IMR-90 (cell line): ENCODE measurements at regions not wholly inside any gene's neighbourhood (a gene's known extent, or its start where the extent isn't known, plus 50 kb on each side); places are given as distances from the start of the nearest gene placed in this dataset.

Experiments used
- ATAC-seq: fragments of 200-7000 bp; cut with Tn5 transposase; 2 replicates; pipeline ENCODE4 v1.9.1; 2020; ENCODE audit warnings: low read depth, mild to moderate bottlenecking, moderate library complexity
- BruUV-seq: library from RNA; stranded (reverse); fragments of 400-500 nt; replicated peaks from 2 replicates; lab custom pipeline; 2021; lab: Mats Ljungman, UMichigan
- CTCF ChIA-PET: fragments of 300-600 bp; formaldehyde crosslinking; extraction: SDS; loops from one replicate; lab custom pipeline; 2021; ENCODE audit warnings: antibody characterized with exemption; lab: Yijun Ruan, JAX
- POLR2A ChIA-PET: fragments of 300-600 bp; sonication (Branson Sonifier 250); formaldehyde crosslinking; loops from one replicate; lab custom pipeline; 2022; ENCODE audit warnings: antibody characterized with exemption; ENCODE audit not compliant: unreplicated experiment; lab: Charles Lee
- DNase-seq: peaks from one replicate; pipeline ENCODE4 v3.0.0; 2013
- H2AFZ ChIP-seq: replicated peaks from 2 replicates; pipeline ENCODE3; 2013; ENCODE audit warnings: low read length, mild to moderate bottlenecking; ENCODE audit not compliant: poor library complexity
- H2AK5ac ChIP-seq: 2 replicates; pipeline ENCODE4 v1.6.1; 2013; ENCODE audit warnings: low read depth, low read length, inconsistent platforms
- H2AK9ac ChIP-seq: replicated peaks from 2 replicates; pipeline ENCODE3; 2013; ENCODE audit warnings: mild to moderate bottlenecking, low read depth, low read length, moderate library complexity; ENCODE audit not compliant: poor library complexity
- H2BK120ac ChIP-seq: 2 replicates; pipeline ENCODE4 v1.6.1; 2013; ENCODE audit warnings: low read depth, low read length, inconsistent platforms
- H2BK15ac ChIP-seq: 3 replicates; pipeline ENCODE4 v1.6.1; 2013; ENCODE audit warnings: low read depth, low read length, inconsistent platforms
- H2BK20ac ChIP-seq: 2 replicates; pipeline ENCODE4 v1.6.1; 2013; ENCODE audit warnings: low read depth, mild to moderate bottlenecking, inconsistent platforms, low read length, moderate library complexity
- H2BK5ac ChIP-seq: 2 replicates; pipeline ENCODE4 v1.6.1; 2013; ENCODE audit warnings: mild to moderate bottlenecking, low read depth, low read length, inconsistent platforms; ENCODE audit not compliant: poor library complexity, severe bottlenecking
- H3K14ac ChIP-seq: replicated peaks from 2 replicates; pipeline ENCODE4 v1.6.1; 2013; ENCODE audit warnings: low read depth, low read length, inconsistent platforms
- H3K18ac ChIP-seq: 2 replicates; pipeline ENCODE4 v1.6.1; 2013; ENCODE audit warnings: low read depth, low read length, control low read depth
- H3K23ac ChIP-seq: 2 replicates; pipeline ENCODE4 v1.6.1; 2013; ENCODE audit warnings: low read depth, low read length, inconsistent platforms
- H3K27ac ChIP-seq: 2 replicates; pipeline ENCODE4 v1.5.1; 2013; ENCODE audit warnings: mild to moderate bottlenecking, control low read depth, low read length; ENCODE audit not compliant: insufficient read depth
- H3K27me3 ChIP-seq: 2 replicates; pipeline ENCODE4 v1.6.1; 2013; ENCODE audit warnings: low read length; ENCODE audit not compliant: control insufficient read depth, insufficient read depth
- H3K36me3 ChIP-seq: 2 replicates; pipeline ENCODE4 v1.6.1; 2013; ENCODE audit warnings: low read length, mixed read lengths; ENCODE audit not compliant: control insufficient read depth, insufficient read depth
- H3K4ac ChIP-seq: 2 replicates; pipeline ENCODE4 v1.6.1; 2013; ENCODE audit warnings: low read depth, low read length, inconsistent platforms
- H3K4me1 ChIP-seq: 2 replicates; pipeline ENCODE4 v1.6.1; 2013; ENCODE audit warnings: low read length, mixed read lengths; ENCODE audit not compliant: control insufficient read depth, insufficient read depth
- H3K4me2 ChIP-seq: 2 replicates; pipeline ENCODE4 v1.6.1; 2013; ENCODE audit warnings: low read depth, mild to moderate bottlenecking, control low read depth, low read length, moderate library complexity
- H3K4me3 ChIP-seq: 2 replicates; pipeline ENCODE4 v1.5.1; 2013; ENCODE audit warnings: low read depth, mild to moderate bottlenecking, control low read depth, low read length, moderate library complexity; ENCODE audit not compliant: insufficient read depth
- H3K56ac ChIP-seq: 2 replicates; pipeline ENCODE4 v1.6.1; 2013; ENCODE audit warnings: low read length, inconsistent platforms; ENCODE audit not compliant: insufficient read depth; ENCODE audit errors: extremely low read depth
- H3K79me1 ChIP-seq, 2 experiments: 2 replicates each; pipeline ENCODE4 v1.6.1; 2013; ENCODE audit warnings: low read length in 2 of 2, inconsistent platforms in 1 of 2, low read depth in 1 of 2
- H3K9ac ChIP-seq: 2 replicates; pipeline ENCODE4 v1.6.1; 2013; ENCODE audit warnings: low read depth, low read length, control low read depth
- H3K9me1 ChIP-seq: 2 replicates; pipeline ENCODE4 v1.6.1; 2013; ENCODE audit warnings: low read length, inconsistent platforms; ENCODE audit not compliant: insufficient read depth
- H3K9me3 ChIP-seq: 2 replicates; pipeline ENCODE4 v1.6.1; 2013; ENCODE audit warnings: low read length; ENCODE audit not compliant: control insufficient read depth, insufficient read depth
- H4K20me1 ChIP-seq: 2 replicates; pipeline ENCODE4 v1.6.1; 2013; ENCODE audit warnings: low read length, inconsistent platforms; ENCODE audit not compliant: insufficient read depth
- H4K5ac ChIP-seq: 2 replicates; pipeline ENCODE4 v1.6.1; 2013; ENCODE audit warnings: mild to moderate bottlenecking, low read depth, low read length, control low read depth
- H4K8ac ChIP-seq, 2 experiments: 2 replicates each; pipeline ENCODE4 v1.6.1; 2013; ENCODE audit warnings: low read depth in 2 of 2, low read length in 2 of 2, control low read depth in 1 of 2, inconsistent platforms in 1 of 2
- H4K91ac ChIP-seq: 2 replicates; pipeline ENCODE4 v1.6.1; 2013; ENCODE audit warnings: low read depth, low read length, inconsistent platforms; ENCODE audit not compliant: insufficient read depth
- BHLHE40 ChIP-seq: fragments of 150-350 bp; IDR thresholded peaks from 2 replicates; pipeline ENCODE4 v1.6.1; 2016; ENCODE audit warnings: mild to moderate bottlenecking, low read depth, low read length
- CEBPB ChIP-seq: IDR thresholded peaks from 2 replicates; pipeline ENCODE4 v1.6.1; 2012; ENCODE audit warnings: low read depth, low read length, improper control_type of control experiment
- CHD1 ChIP-seq: IDR thresholded peaks from 2 replicates; pipeline ENCODE4 v1.6.1; 2012; ENCODE audit warnings: low read depth, low read length, improper control_type of control experiment
- CTCF ChIP-seq: conservative IDR thresholded peaks from 2 replicates; pipeline ENCODE4 v1.5.1; 2012; ENCODE audit warnings: mild to moderate bottlenecking, low read depth, low read length, improper control_type of control experiment
- ELK1 ChIP-seq: fragments of 150-350 bp; IDR thresholded peaks from 2 replicates; pipeline ENCODE4 v1.6.1; 2016; ENCODE audit warnings: low read depth, mild to moderate bottlenecking, low read length, moderate library complexity, borderline replicate concordance
- FOS ChIP-seq: fragments of 150-350 bp; IDR thresholded peaks from 2 replicates; pipeline ENCODE4 v1.6.1; 2016; ENCODE audit warnings: low read depth, low read length
- MAFK ChIP-seq: IDR thresholded peaks from 2 replicates; pipeline ENCODE4 v1.6.1; 2012; ENCODE audit warnings: low read depth, low read length, improper control_type of control experiment
- MAZ ChIP-seq: IDR thresholded peaks from 2 replicates; pipeline ENCODE4 v1.6.1; 2012; ENCODE audit warnings: low read depth, mild to moderate bottlenecking, low read length, improper control_type of control experiment, moderate library complexity, borderline replicate concordance
- MXI1 ChIP-seq: IDR thresholded peaks from 2 replicates; pipeline ENCODE4 v1.6.1; 2012; ENCODE audit warnings: low read depth, mild to moderate bottlenecking, low read length, moderate library complexity, borderline replicate concordance
- NFE2L2 ChIP-seq: fragments of 150-350 bp; IDR thresholded peaks from 2 replicates; pipeline ENCODE4 v1.6.1; 2016; ENCODE audit warnings: low read depth, mild to moderate bottlenecking, low read length
- POLR2A ChIP-seq: IDR thresholded peaks from 2 replicates; pipeline ENCODE4 v1.6.1; 2012; ENCODE audit warnings: mild to moderate bottlenecking, low read depth, low read length
- RAD21 ChIP-seq: IDR thresholded peaks from 2 replicates; pipeline ENCODE4 v1.6.1; 2012; ENCODE audit warnings: low read length, improper control_type of control experiment
- RCOR1 ChIP-seq: IDR thresholded peaks from 2 replicates; pipeline ENCODE4 v1.6.1; 2012; ENCODE audit warnings: mild to moderate bottlenecking, low read length, improper control_type of control experiment; ENCODE audit not compliant: insufficient replicate concordance
- RFX5 ChIP-seq: IDR thresholded peaks from 2 replicates; pipeline ENCODE4 v1.8.0; 2012; ENCODE audit warnings: low read depth, mild to moderate bottlenecking, low read length, moderate library complexity
- SMC3 ChIP-seq: fragments of 150-350 bp; IDR thresholded peaks from 2 replicates; pipeline ENCODE4 v1.6.1; 2016; ENCODE audit warnings: low read depth, mild to moderate bottlenecking, antibody characterized with exemption, low read length, moderate library complexity
- USF2 ChIP-seq: fragments of 150-350 bp; IDR thresholded peaks from 2 replicates; pipeline ENCODE4 v1.6.1; 2017; ENCODE audit warnings: mild to moderate bottlenecking, antibody characterized with exemption, low read length, low read depth
- WGBS, 2 experiments: methylation state at CpG; one replicate each; pipeline versions ENCODE4 v1.1.5 to v1.1.7; 2013; ENCODE audit warnings: missing lambda C conversion rate in 2 of 2; ENCODE audit not compliant: insufficient read length in 1 of 2; ENCODE audit errors: extremely low coverage in 2 of 2; 5-methylcytosine and 5-hydroxymethylcytosine counted together
- dilution Hi-C: fragments of 300-500 bp; cut with HindIII; formaldehyde crosslinking; loops from one replicate; pipeline ENCODE4 v1.14.3; 2018; ENCODE audit warnings: low sequenced_read_pairs; ENCODE audit not compliant: unreplicated experiment
- in situ Hi-C: fragments of 300-500 bp; cut with MboI; formaldehyde crosslinking; loops from 3 replicates; pipeline ENCODE4 v1.14.3; 2019; ENCODE audit warnings: low sequenced_read_pairs, inconsistent platforms, mixed read lengths
- intact Hi-C: fragments of 100-400 bp; cut with micrococcal nuclease; formaldehyde crosslinking; loops from 2 replicates; pipeline ENCODE4 v1.10.0; 2022

- H2AK5ac ChIP-seq = no peak overlapping the region
- DNase-seq (no peak), ATAC-seq (no peak)
- H2BK15ac ChIP-seq = no peak overlapping the region
- no peaks in the 10 kb centered on the region for H3K79me1 ChIP-seq
- no peaks in the 10 kb centered on the region for H3K9me1 ChIP-seq
- no peak overlapping the region for H3K4me2 ChIP-seq
- no peak overlapping the region for H3K4me3 ChIP-seq
- no peak overlapping the region for H3K23ac ChIP-seq
- intact Hi-C loops (no loop called here), in situ Hi-C loops (no loop called here), dilution Hi-C loops (no loop called here)
- H4K91ac ChIP-seq = no peak overlapping the region
- H4K8ac ChIP-seq = no peak overlapping the region
- H2BK120ac ChIP-seq = no peak overlapping the region
- no peak for TF ChIP-seq SMC3
- TF ChIP-seq MAFK = no peak
- TF ChIP-seq CTCF = no peak
- no peak for TF ChIP-seq MAZ
- no peak for TF ChIP-seq FOS
- no peak for TF ChIP-seq NFE2L2
- no peak for TF ChIP-seq POLR2A
- no peak for TF ChIP-seq BHLHE40
- TF ChIP-seq RAD21 = no peak
- TF ChIP-seq USF2 = no peak
- TF ChIP-seq CHD1 = no peak
- TF ChIP-seq MXI1 = no peak
- TF ChIP-seq CEBPB = no peak
- TF ChIP-seq RCOR1 = no peak
- no peak for TF ChIP-seq RFX5
- TF ChIP-seq ELK1 = no peak
- H2BK5ac ChIP-seq = no peak overlapping the region
- no peak overlapping the region for H4K5ac ChIP-seq
- H3K4me1 ChIP-seq = no peaks in the 10 kb centered on the region
- CTCF ChIA-PET = interaction anchor here (1.4 kb wide), 1 partner anchor 9 kb away, joined by 5 read pairs; no protein-coding TSS in a partner anchor
- H4K20me1 ChIP-seq = no peaks in the 10 kb centered on the region
- no peak overlapping the region for H3K27ac ChIP-seq
- no CpG with 5 or more reads among the region's 1 CpG for WGBS, 2 experiments
- no peaks in the 10 kb centered on the region for H3K36me3 ChIP-seq
- H3K18ac ChIP-seq = no peak overlapping the region
- H3K56ac ChIP-seq = no peak overlapping the region
- H3K4ac ChIP-seq = no peak overlapping the region
- no peak overlapping the region for H2AFZ ChIP-seq
- no peak overlapping the region for H2AK9ac ChIP-seq
- BruUV-seq = no TSS peak
- H3K27me3 ChIP-seq = 0 out of 2 replicates have a peak, but pooled peaks cover 3% of the 10 kb centered on the region
- POLR2A ChIA-PET = no interaction called here
- no peak overlapping the region for H3K9ac ChIP-seq
- no peaks in the 10 kb centered on the region for H3K9me3 ChIP-seq
- H3K14ac ChIP-seq = no peak overlapping the region
- no peak overlapping the region for H2BK20ac ChIP-seq
Observed at GRCh38 chr6:99736302-99736701, 129.7 kb downstream of the PRDM13 start.
